MCF 10A (cell line): ENCODE measurements at regions not wholly inside any gene's neighbourhood (a gene's known extent, or its start where the extent isn't known, plus 50 kb on each side); places are given as distances from the start of the nearest gene placed in this dataset.

Source experiments
- BruUV-seq: library from RNA; stranded (reverse); fragments of 400-500 nt; replicated peaks from 2 replicates; lab custom pipeline; 2021; lab: Mats Ljungman, UMichigan
- CTCF ChIA-PET: fragments of 300-600 bp; sonication (Branson Sonifier 250); formaldehyde crosslinking; extraction: SDS; loops from one replicate; lab custom pipeline; 2021; ENCODE audit warnings: antibody characterized with exemption, inconsistent platforms; lab: Yijun Ruan, JAX
- POLR2A ChIA-PET: fragments of 300-600, 350-650 bp; sonication (Branson Sonifier 250); formaldehyde crosslinking; extraction: SDS; loops from one replicate; lab custom pipeline; 2020; ENCODE audit warnings: antibody characterized with exemption, inconsistent platforms; lab: Yijun Ruan, JAX
- DNase-seq: peaks from one replicate; pipeline ENCODE4 v3.0.0-alpha.2; 2018; ENCODE audit not compliant: unreplicated experiment
- H3K27ac Mint-ChIP-seq: one replicate; pipeline ENCODE4 v1.8.0; 2022; ENCODE audit warnings: mild to moderate bottlenecking, low read depth, mixed read lengths; ENCODE audit not compliant: unreplicated experiment
- H3K27me3 Mint-ChIP-seq: one replicate; pipeline ENCODE4 v1.8.0; 2022; ENCODE audit warnings: mixed read lengths; ENCODE audit not compliant: insufficient read depth, unreplicated experiment
- H3K36me3 Mint-ChIP-seq: one replicate; pipeline ENCODE4 v1.8.0; 2022; ENCODE audit warnings: mild to moderate bottlenecking, moderate library complexity, mixed read lengths; ENCODE audit not compliant: insufficient read depth, unreplicated experiment
- H3K4me1 Mint-ChIP-seq: one replicate; pipeline ENCODE4 v1.8.0; 2022; ENCODE audit warnings: mixed read lengths; ENCODE audit not compliant: insufficient read depth, unreplicated experiment
- H3K4me3 Mint-ChIP-seq: one replicate; pipeline ENCODE4 v1.8.0; 2022; ENCODE audit warnings: mild to moderate bottlenecking, moderate library complexity, mixed read lengths; ENCODE audit not compliant: unreplicated experiment
- H3K9me3 Mint-ChIP-seq: one replicate; pipeline ENCODE4 v1.8.0; 2022; ENCODE audit warnings: mixed read lengths; ENCODE audit not compliant: unreplicated experiment
- intact Hi-C: fragments of 100-400 bp; cut with micrococcal nuclease; formaldehyde crosslinking; loops from 2 replicates; pipeline ENCODE4 v1.14.1; 2022
- TF ChIP-seq, protein P1 (sequence below): fragments of 200-600 bp; IDR thresholded peaks from one replicate; pipeline ENCODE4 v1.8.0; 2022; ENCODE audit warnings: antibody characterized with exemption, mild to moderate bottlenecking; ENCODE audit not compliant: unreplicated experiment

DNA sequence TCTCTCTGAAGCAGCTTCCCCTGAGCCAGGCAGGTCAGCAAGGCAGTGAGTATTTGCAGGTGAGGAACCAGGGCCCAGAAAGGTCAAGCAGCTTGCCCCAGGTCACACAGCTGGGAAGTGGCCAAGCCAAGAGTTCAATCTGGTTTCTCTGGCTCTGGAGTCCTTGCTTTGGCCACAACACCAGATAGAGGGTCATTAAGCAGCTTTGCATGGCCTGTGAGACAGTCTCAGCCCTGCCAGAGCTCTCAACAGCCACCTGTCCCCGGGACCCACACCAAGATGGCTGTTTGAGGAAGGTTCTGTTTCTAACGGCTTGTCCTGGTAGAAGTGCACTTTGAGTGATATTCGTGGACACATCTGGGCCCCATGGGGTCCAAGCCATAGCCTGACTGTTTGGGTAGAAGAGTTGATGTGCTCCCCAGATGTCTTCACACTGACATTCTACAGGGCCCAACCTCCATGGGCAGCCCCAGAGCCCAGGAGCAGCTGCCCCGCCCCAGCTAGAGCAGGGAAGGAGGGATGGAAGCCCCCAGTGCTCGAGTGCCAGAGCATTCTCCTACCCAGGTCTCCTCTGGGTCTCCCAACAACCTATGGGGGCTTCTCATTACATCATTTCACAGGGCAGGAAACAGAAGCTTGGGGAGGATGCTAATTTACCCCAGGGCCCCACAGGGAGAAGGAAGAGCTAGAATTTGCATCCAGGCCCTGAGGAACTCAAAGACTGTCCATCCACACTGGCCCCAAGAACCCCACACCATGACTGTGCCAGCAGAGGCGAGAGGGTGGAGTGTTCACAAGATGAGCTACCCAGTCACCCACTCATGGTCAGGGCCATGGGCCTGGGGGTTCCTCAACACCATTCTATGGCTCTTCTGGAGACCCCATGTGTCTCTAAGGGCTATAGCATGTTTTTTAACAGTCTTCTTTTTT is 107.3 kb upstream of the CDH5 start:
- TF ChIP-seq, protein P1, sequence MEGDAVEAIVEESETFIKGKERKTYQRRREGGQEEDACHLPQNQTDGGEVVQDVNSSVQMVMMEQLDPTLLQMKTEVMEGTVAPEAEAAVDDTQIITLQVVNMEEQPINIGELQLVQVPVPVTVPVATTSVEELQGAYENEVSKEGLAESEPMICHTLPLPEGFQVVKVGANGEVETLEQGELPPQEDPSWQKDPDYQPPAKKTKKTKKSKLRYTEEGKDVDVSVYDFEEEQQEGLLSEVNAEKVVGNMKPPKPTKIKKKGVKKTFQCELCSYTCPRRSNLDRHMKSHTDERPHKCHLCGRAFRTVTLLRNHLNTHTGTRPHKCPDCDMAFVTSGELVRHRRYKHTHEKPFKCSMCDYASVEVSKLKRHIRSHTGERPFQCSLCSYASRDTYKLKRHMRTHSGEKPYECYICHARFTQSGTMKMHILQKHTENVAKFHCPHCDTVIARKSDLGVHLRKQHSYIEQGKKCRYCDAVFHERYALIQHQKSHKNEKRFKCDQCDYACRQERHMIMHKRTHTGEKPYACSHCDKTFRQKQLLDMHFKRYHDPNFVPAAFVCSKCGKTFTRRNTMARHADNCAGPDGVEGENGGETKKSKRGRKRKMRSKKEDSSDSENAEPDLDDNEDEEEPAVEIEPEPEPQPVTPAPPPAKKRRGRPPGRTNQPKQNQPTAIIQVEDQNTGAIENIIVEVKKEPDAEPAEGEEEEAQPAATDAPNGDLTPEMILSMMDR, result no peak
- no peak overlapping the region for H3K27ac Mint-ChIP-seq
- no peaks in the 10 kb centered on the region for H3K9me3 Mint-ChIP-seq
- no peak overlapping the region for H3K4me3 Mint-ChIP-seq
- no peaks in the 10 kb centered on the region for H3K4me1 Mint-ChIP-seq
- no peak for DNase-seq
- CTCF ChIA-PET, result interaction anchor here (0.6 to 2.2 kb wide), 6 partner anchors 12 to 169 kb away, joined by 3 to 6 read pairs (median 5); no protein-coding TSS in a partner anchor
- no peaks in the 10 kb centered on the region for H3K27me3 Mint-ChIP-seq
- H3K36me3 Mint-ChIP-seq, result no peaks in the 10 kb centered on the region
- intact Hi-C loops, result no loop called here
- BruUV-seq, result no TSS peak
- POLR2A ChIA-PET, result no interaction called here

DNA sequence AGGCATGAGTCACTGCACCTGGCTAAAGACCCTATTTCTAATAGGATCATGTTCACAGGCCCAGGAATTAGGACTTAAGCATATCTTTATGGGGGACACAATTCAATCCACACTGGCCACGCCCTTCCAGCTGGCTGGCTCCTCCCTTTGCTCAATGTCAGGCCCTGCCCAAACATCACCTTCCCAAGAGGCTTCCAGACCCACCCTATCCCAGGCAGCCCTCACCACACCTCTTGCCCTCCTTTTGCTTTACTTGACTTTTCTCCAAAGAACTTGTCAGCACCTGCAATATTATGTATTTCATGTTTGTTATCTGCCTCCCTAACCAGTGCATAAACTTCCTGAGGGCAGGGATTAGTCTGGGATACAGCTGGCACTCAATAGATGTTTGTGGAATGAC is 109.6 kb upstream of the CDH5 start:
- BruUV-seq, result no TSS peak
- H3K36me3 Mint-ChIP-seq, result no peaks in the 10 kb centered on the region
- ChIA-PET CTCF (interaction anchor here (1.0 kb wide), 1 partner anchor 25 kb away, joined by 4 read pairs; no protein-coding TSS in a partner anchor), POLR2A (no interaction called here)
- intact Hi-C loops, result no loop called here
- no peaks in the 10 kb centered on the region for H3K27me3 Mint-ChIP-seq
- no peak overlapping the region for H3K4me3 Mint-ChIP-seq
- H3K4me1 Mint-ChIP-seq, result no peaks in the 10 kb centered on the region
- no peak for DNase-seq
- no peaks in the 10 kb centered on the region for H3K9me3 Mint-ChIP-seq
- H3K27ac Mint-ChIP-seq, result no peak overlapping the region
- TF ChIP-seq, protein P1, result no peak

DNA sequence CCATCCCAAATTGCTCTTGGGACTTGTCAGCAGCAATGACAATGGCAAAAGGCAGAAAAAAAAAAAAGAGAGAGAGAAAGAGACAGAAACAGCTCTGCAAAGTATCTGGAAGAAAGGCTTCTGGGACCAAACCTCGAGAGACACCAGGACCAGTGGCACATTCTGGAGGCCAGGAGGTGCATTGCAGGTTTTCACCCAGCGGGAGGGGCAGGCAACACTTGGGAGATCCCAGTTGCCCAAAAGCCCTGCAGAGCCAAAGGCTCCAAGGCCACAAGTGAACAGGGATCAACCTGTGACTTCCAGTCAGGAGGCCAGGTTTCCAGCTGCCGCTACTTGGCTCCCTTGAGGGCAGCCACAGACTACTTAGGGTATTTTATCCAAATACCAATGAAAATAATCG is 110.8 kb upstream of the CDH5 start:
- TF ChIP-seq, protein P1, result no peak
- H3K4me3 Mint-ChIP-seq, result no peak overlapping the region
- POLR2A ChIA-PET, result interaction anchor here (1.0 kb wide), 1 partner anchor 15 kb away, joined by 3 read pairs; no protein-coding TSS in a partner anchor
- no peak for DNase-seq
- no TSS peak for BruUV-seq
- CTCF ChIA-PET, result interaction anchor here (0.6 kb wide), 1 partner anchor 45 kb away, joined by 3 read pairs; no protein-coding TSS in a partner anchor
- no peaks in the 10 kb centered on the region for H3K9me3 Mint-ChIP-seq
- no peaks in the 10 kb centered on the region for H3K4me1 Mint-ChIP-seq
- H3K36me3 Mint-ChIP-seq, result no peaks in the 10 kb centered on the region
- intact Hi-C loops, result no loop called here
- no peak overlapping the region for H3K27ac Mint-ChIP-seq
- H3K27me3 Mint-ChIP-seq, result no peaks in the 10 kb centered on the region

DNA sequence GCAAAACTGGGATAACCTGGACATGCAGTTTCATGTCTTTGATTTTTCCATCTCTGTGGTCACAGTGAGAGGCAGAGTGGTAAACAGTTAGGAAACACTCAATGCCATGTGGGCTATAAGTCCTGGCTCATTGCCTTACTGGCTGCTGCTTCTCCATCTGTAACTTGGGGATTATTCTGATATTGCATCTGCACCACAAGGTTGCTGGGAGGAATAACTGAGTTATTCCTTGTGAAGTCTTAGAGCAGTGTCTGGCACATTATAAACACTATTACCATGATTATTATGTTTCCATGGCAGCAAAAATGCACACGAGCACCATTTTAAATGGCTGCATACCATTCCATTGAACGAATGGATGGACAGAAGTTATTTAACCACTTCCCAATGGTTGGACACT is 111.7 kb upstream of the CDH5 start:
- DNase-seq, result no peak
- Mint-ChIP-seq H3K4me3 (no peak overlapping the region), H3K27ac (no peak overlapping the region), H3K36me3 (no peaks in the 10 kb centered on the region), H3K9me3 (no peaks in the 10 kb centered on the region), H3K27me3 (no peaks in the 10 kb centered on the region), H3K4me1 (no peaks in the 10 kb centered on the region)
- ChIA-PET CTCF (interaction anchor here (1.9 kb wide), 1 partner anchor 21 kb away, joined by 4 read pairs; no protein-coding TSS in a partner anchor), POLR2A (no interaction called here)
- TF ChIP-seq, protein P1, result no peak
- BruUV-seq, result no TSS peak
- intact Hi-C loops, result no loop called here
